SU-DHL-6 (cell line): ENCODE measurements at regions not wholly inside any gene's neighbourhood (a gene's known extent, or its start where the extent isn't known, plus 50 kb on each side); places are given as distances from the start of the nearest gene placed in this dataset.

Source experiments
- EZH2phosphoT487 ChIP-seq: fragments of 200-600 bp; sonication (generic), shearing (Covaris generic); conservative IDR thresholded peaks from 2 replicates; pipeline ENCODE4 v1.6.1; 2018; ENCODE audit warnings: mild to moderate bottlenecking, antibody characterized with exemption, low read length, moderate library complexity, mixed read lengths
- TF ChIP-seq, protein P1 (sequence below): fragments of 200-600 bp; sonication (generic); IDR thresholded peaks from one replicate; pipeline ENCODE4 v1.5.1; 2017; ENCODE audit warnings: antibody characterized with exemption, mild to moderate bottlenecking, low read length, moderate library complexity; ENCODE audit not compliant: insufficient read depth, poor library complexity, severe bottlenecking

DNA sequence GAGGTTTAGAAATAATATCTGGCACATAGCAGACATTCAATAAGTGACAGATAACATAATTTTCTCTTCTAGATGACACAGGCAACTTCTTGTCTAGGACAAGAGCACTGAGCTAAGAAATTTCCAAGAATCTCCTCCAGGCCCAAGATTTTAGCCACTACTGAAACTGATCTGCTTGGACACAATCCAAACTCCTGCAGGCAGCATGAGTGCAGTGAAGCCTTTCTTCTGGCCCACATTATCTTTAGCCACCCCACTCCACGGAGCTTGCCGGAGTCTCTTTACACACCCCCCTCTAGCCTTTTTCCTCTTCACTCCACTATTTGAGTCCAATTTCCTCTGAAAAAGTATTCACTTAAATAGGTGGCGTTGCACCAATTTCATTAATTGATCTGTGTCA, 142.9 kb upstream of the DUSP10 start:
- TF ChIP-seq, protein P1, sequence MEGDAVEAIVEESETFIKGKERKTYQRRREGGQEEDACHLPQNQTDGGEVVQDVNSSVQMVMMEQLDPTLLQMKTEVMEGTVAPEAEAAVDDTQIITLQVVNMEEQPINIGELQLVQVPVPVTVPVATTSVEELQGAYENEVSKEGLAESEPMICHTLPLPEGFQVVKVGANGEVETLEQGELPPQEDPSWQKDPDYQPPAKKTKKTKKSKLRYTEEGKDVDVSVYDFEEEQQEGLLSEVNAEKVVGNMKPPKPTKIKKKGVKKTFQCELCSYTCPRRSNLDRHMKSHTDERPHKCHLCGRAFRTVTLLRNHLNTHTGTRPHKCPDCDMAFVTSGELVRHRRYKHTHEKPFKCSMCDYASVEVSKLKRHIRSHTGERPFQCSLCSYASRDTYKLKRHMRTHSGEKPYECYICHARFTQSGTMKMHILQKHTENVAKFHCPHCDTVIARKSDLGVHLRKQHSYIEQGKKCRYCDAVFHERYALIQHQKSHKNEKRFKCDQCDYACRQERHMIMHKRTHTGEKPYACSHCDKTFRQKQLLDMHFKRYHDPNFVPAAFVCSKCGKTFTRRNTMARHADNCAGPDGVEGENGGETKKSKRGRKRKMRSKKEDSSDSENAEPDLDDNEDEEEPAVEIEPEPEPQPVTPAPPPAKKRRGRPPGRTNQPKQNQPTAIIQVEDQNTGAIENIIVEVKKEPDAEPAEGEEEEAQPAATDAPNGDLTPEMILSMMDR, result no peak
- no peak for TF ChIP-seq EZH2phosphoT487
